ENCODE measurements at regions not wholly inside any gene's neighbourhood (a gene's known extent, or its start where the extent isn't known, plus 50 kb on each side); places are given as distances from the start of the nearest gene placed in this dataset.

DNA sequence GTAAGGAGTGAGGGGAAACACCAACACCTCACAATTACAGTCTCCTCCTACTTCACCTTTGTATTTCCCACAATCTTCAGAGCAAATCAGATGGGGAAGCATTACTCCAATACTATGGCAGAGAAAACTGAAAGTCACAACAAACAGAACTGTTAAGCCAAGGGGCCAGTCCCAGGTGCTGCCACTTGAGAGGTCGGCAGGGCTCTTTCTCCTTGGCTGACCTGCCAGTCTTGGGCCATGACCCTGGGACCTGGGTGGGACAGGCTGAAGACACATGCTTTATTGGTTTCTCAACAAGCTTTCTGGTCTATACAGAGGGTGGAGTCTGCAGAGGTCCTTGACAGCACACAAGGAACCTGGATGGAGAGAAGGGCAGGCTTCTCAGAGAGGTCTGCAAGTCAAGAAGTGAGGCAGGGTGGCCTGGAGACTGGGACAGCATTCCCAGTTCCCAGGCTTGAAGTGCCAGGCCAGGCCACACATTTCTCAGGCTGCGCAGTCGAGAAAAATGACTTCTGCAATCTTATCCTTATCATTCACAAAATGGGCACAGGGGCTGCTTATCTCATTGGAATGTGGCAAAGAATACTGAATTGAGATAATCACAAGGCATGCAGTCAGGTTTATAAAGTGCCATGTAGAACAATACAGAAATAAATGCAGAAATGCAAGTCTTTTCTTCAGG, 301.0 kb downstream of the CXCL12 start:
- DNase-seq: no peak

DNA sequence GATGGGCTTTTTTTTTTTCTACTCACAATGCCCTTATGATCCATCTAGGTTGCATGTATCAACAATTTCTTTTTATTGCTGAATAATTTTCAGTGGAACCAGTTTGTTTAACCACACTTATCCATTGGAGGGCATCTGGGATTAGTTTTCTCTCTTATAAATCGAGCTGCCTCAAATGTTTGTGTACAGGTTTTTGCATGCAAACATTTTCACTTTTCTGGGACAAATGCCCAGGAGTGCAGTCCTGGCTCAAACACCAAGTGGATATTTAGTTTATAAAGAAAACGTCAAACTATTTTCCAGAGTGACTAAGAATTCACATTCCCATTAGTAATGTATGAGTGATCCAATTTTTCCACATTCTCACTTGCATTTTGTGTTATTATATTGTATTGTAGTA, 313.4 kb downstream of the CXCL12 start:
- DNase-seq: no peak

DNA sequence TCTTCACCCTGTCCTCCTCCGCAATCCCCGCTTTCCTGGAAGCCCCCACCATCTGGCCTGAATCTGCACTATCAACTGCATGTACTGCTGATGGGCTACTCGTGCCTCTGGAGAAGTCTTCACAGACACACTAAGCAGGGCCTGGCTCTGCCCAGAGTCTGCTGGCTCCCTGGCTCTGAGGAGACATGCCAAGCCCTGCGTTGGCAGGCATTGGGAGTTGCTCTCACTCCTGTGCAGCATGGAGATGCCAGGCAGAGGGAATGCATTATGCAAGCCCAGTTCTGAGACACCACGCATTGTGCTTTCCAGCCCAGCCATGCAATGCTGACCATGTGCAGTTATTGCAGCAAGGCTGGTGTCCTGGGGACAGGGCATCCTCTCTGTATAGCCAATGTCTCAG, 314.6 kb downstream of the CXCL12 start:
- no peak for DNase-seq

DNA sequence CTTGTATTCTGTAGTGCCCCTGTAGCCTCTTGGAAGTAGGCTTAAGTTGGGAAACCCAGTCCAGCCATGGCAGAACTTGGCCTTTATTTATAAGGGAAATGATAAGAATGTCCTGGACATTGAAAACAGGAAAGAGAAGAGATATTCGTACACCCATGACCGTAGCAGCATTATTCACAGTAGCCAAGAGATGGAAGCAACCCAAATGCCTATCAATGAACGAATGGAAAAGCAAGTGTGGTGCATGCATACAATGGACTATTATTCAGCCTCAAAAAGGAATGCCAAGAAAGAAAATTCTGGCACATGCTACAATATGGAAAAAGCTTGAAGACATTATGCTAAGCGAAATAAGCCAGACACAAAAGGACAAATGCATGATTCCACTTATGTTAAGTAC, 315.3 kb downstream of the CXCL12 start:
- no peak for DNase-seq

DNA sequence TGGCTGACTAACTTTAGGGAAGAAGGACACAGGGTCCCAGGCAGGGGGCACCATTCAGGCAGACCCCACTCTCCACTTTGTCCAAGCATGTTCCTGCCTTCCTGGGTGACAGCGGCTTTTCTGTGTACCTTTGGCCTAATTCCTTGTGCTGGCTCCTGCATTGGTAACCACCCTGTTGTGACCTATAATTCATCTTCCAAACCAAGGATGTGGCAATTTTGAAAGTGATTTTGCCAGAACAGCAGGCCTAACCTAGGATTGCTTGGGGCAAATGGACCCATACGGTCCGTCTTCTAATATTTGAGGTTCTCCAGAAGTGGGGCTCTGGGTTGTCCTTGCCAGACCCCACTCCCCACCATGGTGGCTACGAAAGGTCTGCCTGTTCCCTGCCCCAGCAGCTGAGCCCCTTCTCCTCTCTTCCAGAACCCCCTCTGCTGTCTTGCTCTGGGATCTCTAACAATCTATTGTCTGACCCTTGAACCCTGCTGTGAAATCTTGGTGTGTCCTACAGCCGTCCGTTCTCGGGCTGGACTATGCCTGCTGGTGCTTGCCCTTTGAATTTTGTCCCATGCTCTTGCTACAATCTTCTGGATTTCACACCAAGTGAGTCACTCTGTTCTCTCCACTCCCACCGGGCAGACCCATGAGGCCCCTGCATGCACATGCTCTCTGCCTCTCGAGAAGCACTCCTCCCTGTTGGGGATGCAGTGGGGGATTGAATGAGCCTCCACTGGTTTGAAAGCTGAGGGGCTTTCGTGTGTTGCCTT, 316.0 kb downstream of the CXCL12 start:
- no peak for DNase-seq

DNA sequence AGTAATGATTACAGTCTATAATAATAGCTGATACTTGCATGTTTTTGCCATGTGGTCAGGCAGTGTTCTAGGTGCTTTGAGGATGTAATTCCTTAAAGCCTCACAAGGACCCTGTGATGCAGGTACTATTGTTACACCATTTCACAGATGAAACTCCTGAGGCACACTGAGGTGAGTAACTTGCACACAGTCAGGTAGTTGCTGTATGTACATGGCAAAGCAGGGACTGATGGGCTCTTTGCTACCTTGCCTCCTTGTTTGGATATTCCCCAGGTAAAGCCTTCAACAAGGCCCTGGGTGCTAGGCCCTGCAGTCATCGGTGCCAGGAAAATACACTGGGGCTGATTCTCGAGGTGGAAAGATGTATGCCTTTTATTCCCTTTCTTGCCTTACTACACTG, 317.5 kb downstream of the CXCL12 start:
- DNase-seq: no peak

DNA sequence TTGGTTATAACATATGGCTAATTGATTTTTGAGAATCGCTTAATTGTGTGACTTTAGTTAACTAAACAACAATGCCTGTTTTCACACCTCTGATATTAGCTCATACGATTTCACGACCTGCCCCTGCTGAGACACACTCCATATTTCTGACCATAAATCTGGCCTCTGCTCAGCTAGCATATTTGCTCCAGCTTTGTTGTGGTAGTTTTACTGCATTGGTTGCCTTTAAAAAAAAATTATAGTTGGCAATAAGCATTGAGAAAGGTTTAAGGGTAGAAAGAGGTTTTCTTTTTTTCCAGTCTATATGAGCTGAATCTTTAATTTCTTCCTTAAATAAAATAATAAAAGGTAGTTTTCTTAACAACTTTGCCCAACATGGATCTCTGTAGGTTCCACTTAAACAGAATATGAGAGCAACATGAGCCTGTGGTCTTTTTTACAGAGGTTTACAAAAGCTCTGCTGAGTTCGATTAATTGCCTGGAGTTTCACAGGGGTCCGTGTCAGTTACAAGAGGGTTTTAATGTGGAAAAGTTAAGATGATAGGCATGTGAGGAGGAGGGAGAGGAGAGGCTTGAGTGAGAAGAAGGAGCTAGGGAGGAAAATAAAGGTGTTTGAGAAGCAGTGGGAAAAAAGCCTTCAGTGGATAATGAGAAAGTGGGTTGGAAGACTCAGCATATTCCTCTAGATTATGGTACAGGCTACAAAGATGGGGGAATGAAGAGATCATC, 318.2 kb downstream of the CXCL12 start:
- DNase-seq: no peak

DNA sequence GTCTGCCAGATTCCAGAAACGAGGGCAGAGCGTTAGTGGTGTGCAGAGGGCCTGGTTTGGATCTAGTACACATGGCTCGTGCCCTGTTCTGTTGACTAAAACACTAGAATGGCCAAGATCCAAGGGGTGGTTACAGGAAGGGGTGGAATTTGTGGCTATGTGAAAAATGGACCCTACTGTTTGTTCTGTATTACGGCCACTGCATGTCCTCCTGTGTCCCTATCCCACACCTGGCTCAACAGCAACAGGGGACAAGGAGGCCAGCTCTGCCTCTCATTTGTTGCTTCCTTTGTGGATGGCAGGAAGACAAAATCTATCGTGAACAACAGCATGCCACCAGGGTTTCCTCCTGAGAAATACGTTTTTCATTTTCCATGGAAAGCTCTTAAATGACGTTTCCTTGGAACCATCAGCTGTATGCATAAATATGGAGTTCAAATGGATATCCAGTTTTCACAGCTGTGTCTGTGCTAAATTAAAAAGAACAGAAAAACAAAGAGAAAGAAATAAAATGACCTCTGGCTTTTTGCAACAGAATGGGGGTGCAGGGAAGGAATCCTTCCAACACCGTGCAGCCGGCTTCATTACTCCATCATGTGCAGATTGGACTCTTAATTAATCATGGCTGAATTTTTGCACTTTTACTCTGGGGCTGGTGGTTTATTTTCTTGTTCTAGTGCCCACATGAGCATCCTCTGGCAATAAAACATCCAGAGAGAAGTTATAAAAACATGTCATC, 318.9 kb downstream of the CXCL12 start:
- DNase-seq: no peak

DNA sequence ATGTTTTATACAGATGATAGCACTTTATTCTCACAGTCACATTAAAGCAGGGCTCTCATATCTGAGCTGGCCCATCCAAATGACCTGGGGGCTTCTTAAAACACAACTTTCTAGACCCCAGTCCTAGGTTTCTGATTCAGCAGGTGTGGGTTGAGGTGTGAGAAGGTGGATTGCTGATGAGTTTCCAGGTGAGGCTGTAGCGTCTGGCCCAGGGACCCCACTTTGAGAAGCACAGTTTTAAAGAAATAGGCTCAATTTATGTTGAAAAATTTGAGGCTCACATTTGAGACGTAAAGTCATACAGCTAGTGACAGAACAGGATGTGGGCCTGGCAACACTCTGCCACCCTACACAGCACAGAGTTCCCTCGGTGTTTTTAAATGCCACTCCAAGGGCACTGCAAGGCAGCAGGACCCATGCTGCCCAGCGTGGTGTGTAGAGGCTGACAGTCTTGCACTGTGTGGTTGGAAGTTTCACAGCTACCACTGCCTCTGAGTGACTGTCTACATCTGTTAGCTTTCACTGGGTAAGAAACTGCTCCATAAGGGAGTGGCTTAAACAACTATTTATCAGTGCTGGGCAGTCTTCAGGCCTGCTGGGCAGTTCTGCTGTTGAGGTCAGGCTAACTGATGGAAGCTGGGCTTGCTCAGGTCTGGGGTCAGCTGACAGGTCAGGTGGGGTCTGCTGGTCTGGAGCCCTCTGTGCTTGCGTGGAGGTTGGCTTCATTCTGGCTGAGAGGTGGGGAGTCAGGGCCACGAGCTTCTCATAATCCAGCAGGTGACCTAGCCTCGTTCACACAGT, 319.7 kb downstream of the CXCL12 start:
- DNase-seq: no peak

DNA sequence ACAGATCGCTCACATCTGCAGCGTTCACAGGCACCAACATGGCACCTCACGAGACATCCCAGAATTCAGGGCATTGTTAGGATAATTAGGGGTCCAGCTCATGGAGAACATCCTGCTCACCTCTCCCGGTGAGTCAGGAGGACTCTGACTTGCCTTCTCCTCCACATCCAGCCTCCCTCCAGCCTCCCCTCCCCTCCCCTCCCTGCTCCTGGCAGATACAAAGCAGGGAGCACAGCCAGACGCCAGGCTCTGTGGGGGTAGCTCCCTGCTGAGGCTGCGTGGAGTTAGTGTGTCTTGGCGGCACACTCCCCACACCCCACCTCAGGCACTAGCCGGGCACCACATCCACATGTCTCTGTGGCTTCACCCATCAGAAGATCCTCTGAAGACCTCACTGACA, 320.6 kb downstream of the CXCL12 start:
- no peak for DNase-seq

DNA sequence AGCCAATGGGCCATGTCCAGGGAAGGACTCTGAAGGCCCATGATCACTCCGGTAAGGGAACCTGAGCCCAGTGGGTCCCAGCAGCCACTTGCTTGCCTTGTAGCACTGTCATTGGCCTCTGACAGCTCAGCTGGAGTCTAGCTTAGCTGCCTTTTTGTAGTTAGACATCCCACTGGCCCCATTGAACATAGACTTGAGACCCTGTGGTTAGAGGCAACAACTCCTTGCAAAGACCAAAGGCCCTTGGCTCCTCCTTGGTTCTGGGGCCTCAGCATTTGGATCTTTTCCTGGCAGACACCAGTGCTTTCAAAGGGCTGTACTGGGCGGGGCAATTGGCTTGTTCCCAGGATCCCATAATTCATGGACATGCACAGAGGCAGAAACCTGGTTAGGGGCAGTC, 321.2 kb downstream of the CXCL12 start:
- DNase-seq: no peak

DNA sequence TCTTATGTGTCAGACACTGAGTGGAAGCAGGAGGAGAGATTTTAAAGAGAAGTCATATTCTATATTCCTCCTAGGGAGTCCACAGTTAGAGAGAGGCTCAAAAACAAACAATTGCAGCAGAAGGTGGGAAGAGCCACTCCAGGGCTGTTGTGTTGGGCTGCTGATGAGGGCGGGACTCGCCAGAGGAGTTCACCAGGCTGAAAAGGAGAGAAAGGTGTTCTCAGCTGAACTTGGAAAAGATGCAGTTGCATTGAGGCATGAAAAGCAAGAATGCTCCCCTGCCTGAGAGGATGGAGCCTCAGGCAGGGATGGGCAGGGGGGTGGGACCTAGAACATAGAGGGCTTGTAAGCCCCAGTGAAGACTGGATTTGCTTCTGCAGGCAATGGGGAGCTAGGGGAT, 324.2 kb downstream of the CXCL12 start:
- no peak for DNase-seq

DNA sequence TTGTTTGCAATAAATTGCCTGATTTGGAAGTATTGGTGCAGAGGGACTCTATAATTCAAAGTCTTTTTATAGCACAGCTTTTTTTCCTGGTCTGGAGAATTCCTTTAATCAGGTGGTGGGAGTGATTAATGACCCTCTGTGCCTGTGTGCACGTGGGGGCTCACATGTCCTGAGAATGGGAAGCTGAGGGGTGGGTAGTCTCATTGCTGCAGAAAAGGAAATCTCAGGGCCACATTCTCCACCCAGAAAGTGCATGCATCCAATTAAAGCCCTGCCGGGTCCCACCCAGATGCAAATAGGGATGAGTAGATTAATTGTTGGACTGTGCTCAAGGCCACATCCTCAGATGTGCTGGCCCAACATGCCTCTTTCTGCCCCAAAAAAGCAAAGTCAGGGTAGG, 324.7 kb downstream of the CXCL12 start:
- DNase-seq: no peak

DNA sequence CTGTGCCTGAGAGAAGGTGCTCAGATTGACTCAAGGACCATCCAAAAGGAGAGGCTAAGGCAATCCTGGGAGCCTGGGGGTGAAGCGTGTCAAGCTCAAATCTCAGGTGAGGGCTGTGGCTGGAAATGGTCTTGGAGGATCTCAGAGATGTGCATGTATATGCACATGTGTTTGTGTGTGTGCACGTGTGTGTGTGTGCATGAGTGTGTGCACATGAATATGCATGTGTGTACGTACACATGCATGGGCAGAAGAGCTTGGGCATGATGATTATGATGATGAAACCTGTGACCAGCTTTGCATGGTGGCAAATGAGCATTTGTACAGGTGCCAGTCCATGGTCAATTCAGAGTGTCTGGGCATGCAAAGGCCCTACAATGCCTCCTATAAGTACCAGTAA, 326.6 kb downstream of the CXCL12 start:
- no peak for DNase-seq

DNA sequence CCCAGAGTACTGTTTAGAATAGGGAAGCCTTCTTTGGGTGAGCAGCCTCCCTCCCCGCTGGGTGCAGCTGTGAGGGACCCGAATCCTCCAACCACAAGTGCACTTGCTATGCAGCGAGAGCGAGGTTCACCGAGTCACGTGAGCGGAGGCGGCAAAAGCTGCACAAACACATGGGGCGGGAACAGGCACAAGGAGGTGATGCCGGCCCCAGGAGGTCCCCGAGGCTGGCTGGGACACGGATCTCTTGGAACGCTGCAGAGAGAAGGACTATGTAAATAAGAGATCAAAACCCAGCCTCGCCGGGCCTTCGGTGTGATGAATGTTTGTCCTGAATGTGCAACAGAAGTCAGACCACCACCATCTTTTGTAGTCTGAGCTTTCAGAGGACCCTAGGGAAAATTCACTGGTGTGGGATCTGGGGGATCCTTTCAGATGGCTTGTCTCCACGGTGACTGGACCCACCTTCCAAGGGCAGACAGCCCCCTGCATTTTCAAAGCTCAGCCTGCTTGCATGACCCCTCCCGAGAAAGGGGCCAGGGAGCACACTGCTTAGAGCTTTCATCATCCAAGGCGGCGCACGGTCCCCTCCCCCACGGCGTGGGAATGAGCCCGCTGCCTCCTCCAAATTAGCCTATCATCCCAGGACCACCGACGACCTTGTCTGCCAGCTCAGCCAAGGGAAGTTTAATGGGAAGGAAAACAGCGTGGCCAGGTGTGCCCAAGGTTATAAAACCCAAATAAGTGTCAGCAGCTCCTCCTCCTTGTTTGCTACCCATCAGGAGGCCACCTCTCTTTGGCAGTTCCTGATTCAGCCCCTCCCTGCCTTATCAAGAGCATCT, 327.7 kb downstream of the CXCL12 start:
- no peak for DNase-seq

DNA sequence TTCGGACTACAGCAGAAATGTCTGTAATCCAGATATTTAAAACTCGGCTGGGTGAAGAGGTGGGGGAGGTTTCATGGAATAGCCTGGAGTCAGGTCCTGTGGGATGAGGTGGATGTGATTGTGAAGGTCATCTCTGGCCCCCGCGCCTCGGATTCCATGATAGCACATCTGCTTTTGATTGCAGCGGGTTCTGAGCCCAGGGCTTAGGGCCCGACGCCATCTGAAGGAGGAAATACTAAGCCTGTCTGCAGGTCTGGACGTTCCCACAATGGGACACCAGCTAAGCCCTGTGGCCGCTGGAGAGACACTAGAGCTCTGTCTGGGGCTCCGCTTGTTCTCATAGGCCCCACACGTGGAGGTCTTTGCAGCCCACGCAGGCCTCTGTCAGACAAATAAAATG, 328.7 kb downstream of the CXCL12 start:
- DNase-seq: no peak

DNA sequence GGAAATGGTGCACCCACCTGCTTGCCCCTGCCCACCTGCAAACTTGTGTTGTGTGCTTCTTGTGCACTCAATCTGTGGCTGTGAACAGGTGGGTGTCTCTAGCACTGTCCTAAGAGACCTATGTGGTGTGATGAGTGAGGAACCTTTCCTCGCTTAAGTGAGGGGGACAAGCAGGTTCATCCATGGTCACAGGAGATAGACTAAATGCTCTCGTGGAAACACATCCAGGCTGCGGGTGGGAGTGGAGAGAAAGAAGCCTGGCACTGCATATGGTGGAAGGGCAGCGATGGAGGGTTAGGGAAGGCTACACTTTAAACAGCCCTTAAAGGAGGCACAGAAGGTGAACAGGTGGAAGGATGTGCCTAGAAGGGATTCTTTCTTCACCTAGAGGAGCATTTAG, 330.9 kb downstream of the CXCL12 start:
- no peak for DNase-seq

DNA sequence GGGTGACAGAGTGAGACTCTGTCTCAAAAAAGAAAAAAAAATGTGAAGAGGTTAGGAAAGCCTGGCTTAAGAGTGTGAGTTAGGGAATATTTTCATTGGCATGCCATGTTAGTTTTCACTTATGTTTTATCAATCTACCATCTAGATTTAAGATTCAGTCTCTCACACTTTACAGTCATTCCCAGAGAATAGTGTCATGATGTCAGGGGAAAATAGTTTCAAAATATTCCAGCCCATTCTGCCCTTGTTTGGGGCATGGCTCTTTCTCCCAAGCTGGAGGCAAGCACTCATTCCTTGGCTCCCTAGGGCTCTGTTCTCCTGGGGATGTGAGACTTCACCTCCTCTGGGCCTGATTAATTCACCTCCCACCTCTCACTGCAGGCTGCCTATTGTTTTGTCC, 331.5 kb downstream of the CXCL12 start:
- no peak for DNase-seq

DNA sequence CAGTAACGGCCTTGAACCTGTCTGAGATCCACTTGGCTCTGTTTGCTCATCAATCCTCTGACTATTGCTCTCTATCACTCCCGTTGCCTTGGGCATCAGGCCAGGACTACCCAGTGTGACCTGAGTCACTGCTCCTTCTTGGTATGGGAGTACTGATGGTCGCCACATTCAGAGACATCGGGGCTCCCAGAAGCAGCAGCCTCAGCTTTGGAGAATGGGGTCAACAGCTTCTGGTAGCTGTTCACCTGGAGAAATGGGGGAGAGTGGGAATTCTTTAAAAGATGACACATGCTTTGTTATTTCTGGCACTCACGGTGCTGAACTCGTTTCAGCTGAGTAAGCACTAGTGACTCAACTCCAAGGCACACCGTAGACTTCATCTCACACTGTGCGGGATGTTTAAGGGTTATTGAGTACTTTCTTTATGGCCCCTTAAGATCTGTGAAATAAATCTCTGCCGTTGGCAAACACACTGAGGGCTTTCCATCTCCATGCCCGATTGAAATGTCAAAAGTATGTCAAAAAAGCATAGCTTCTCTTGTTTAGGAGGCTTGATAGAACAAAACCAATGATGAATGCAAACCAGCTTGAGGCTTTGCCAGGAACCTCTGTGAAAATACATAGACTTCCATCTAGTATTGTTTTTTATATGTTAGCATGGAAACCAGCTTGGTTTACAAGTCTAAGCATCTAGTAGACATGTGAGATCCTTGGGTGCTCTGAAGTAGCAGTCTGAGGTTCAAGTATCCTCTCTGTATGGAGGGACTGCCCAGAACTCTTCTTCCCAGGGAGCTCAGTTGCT, 333.1 kb downstream of the CXCL12 start:
- DNase-seq: no peak

DNA sequence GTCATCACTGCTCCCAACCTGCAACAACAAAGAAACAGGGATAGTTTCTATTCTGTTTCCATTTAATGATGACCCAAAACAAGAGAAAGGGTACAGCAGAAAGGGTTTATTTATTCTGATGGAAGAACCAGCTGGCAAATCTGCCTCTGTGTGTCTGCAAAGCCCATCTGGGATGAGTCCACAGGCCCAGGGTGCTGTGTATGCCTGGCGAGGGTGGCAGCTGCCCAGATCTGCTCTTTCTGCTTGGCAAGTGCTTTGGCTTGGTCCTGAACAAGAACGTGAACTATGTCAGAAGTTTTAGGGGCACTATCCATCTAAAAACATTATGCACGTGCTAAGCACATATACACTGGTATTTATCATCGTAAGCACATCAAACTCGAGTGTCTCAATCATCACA, 333.8 kb downstream of the CXCL12 start:
- DNase-seq: no peak

Data from activated CD8-positive, alpha-beta memory T cell treated with anti-CD3 and anti-CD28 coated beads for 24 hours (primary cell).